ENCODE measurements at regions not wholly inside any gene's neighbourhood (a gene's known extent, or its start where the extent isn't known, plus 50 kb on each side); places are given as distances from the start of the nearest gene placed in this dataset.
"Not testable (repeated sequence)": the region's sequence is repeated elsewhere in the genome, so short reads cannot be mapped to it uniquely, and the experiment has no call there.

GRCh38 chr10:33897291-33897752 lies 562.9 kb upstream of the NRP1 start:
- DNase-seq = no peak

GRCh38 chr10:33893506-33893905 lies 559.0 kb upstream of the NRP1 start:
- DNase-seq = no peak

GRCh38 chr10:33889371-33889770 lies 554.9 kb upstream of the NRP1 start:
- DNase-seq = no peak

GRCh38 chr10:33887188-33887587 lies 552.7 kb upstream of the NRP1 start:
- DNase-seq = no peak

GRCh38 chr10:33886299-33886698 lies 551.8 kb upstream of the NRP1 start:
- no peak for DNase-seq

- no peak for DNase-seq
These were observed 550.1 kb upstream of the NRP1 start for GRCh38 chr10:33884604-33885003.

- no peak for DNase-seq
These were observed 549.4 kb upstream of the NRP1 start for GRCh38 chr10:33883881-33884280.

- no peak for DNase-seq
These were observed 548.5 kb upstream of the NRP1 start for GRCh38 chr10:33882996-33883395.

- no peak for DNase-seq
These were observed 545.8 kb upstream of the NRP1 start for GRCh38 chr10:33880291-33880690.

GRCh38 chr10:33878238-33878786 lies 543.8 kb upstream of the NRP1 start:
- no peak for DNase-seq

- DNase-seq = no peak
These were observed 542.3 kb upstream of the NRP1 start for GRCh38 chr10:33876584-33877400.

GRCh38 chr10:33875924-33876583 lies 541.6 kb upstream of the NRP1 start:
- DNase-seq = no peak

GRCh38 chr10:33871061-33871956 lies 536.8 kb upstream of the NRP1 start:
- DNase-seq = no peak

GRCh38 chr10:33869481-33869880 lies 535.0 kb upstream of the NRP1 start:
- no peak for DNase-seq

GRCh38 chr10:33869028-33869427 lies 534.6 kb upstream of the NRP1 start:
- no peak for DNase-seq

- not testable (repeated sequence) for DNase-seq
These were observed 532.8 kb upstream of the NRP1 start for GRCh38 chr10:33867199-33867789.

GRCh38 chr10:33863352-33863751 lies 528.9 kb upstream of the NRP1 start:
- no peak for DNase-seq

GRCh38 chr10:33862536-33863105 lies 528.2 kb upstream of the NRP1 start:
- no peak for DNase-seq

- no peak for DNase-seq
These were observed 527.4 kb upstream of the NRP1 start for GRCh38 chr10:33861833-33862232.

- DNase-seq = no peak
These were observed 526.7 kb upstream of the NRP1 start for GRCh38 chr10:33861016-33861704.

- DNase-seq = no peak
These were observed 526.1 kb upstream of the NRP1 start for GRCh38 chr10:33860552-33860951.

All from activated T-cell treated with anti-CD3 and anti-CD28 coated beads, Interleukin-2, amount 50 U/mL, for 48 hours (primary cell).